ENCODE measurements at regions not wholly inside any gene's neighbourhood (a gene's known extent, or its start where the extent isn't known, plus 50 kb on each side); places are given as distances from the start of the nearest gene placed in this dataset.

- no peaks in the 10 kb centered on the region for H3K36me3 ChIP-seq (ENCODE audit: control insufficient read depth, insufficient read depth, low read length)
- no peaks in the 10 kb centered on the region for H3K27me3 ChIP-seq (ENCODE audit: control insufficient read depth, insufficient read depth, low read length)
- H3K9ac ChIP-seq (ENCODE audit: low read depth, low read length) = no peak overlapping the region
- no peaks in the 10 kb centered on the region for H3K9me3 ChIP-seq (ENCODE audit: control insufficient read depth, insufficient read depth, low read length)
- H3K27ac ChIP-seq (ENCODE audit: low read depth, low read length) = no peak overlapping the region
- no peaks in the 10 kb centered on the region for H3K4me1 ChIP-seq (ENCODE audit: control insufficient read depth, insufficient read depth, low read length)
- H3K4me3 ChIP-seq (ENCODE audit: low read depth, low read length) = no peak overlapping the region
Observed at GRCh38 chr2:18311420-18312195, 248.8 kb downstream of the RDH14 start.

- no peak overlapping the region for H3K27ac ChIP-seq (ENCODE audit: low read depth, low read length)
- H3K27me3 ChIP-seq (ENCODE audit: control insufficient read depth, insufficient read depth, low read length) = no peaks in the 10 kb centered on the region
- no peak overlapping the region for H3K9ac ChIP-seq (ENCODE audit: low read depth, low read length)
- H3K9me3 ChIP-seq (ENCODE audit: control insufficient read depth, insufficient read depth, low read length) = no peaks in the 10 kb centered on the region
- H3K36me3 ChIP-seq (ENCODE audit: control insufficient read depth, insufficient read depth, low read length) = no peaks in the 10 kb centered on the region
- H3K4me1 ChIP-seq (ENCODE audit: control insufficient read depth, insufficient read depth, low read length) = no peaks in the 10 kb centered on the region
- no peak overlapping the region for H3K4me3 ChIP-seq (ENCODE audit: low read depth, low read length)
Observed at GRCh38 chr2:18309627-18310026, 250.8 kb downstream of the RDH14 start.

- Histone ChIP-seq H3K9ac (ENCODE audit: low read depth, low read length) (no peak overlapping the region), H3K9me3 (ENCODE audit: control insufficient read depth, insufficient read depth, low read length) (no peaks in the 10 kb centered on the region), H3K4me1 (ENCODE audit: control insufficient read depth, insufficient read depth, low read length) (no peaks in the 10 kb centered on the region), H3K27ac (ENCODE audit: low read depth, low read length) (no peak overlapping the region), H3K4me3 (ENCODE audit: low read depth, low read length) (no peak overlapping the region), H3K27me3 (ENCODE audit: control insufficient read depth, insufficient read depth, low read length) (no peaks in the 10 kb centered on the region), H3K36me3 (ENCODE audit: control insufficient read depth, insufficient read depth, low read length) (no peaks in the 10 kb centered on the region)
Observed at GRCh38 chr2:18309188-18309587, 251.3 kb downstream of the RDH14 start.

- no peaks in the 10 kb centered on the region for H3K27me3 ChIP-seq (ENCODE audit: control insufficient read depth, insufficient read depth, low read length)
- H3K27ac ChIP-seq (ENCODE audit: low read depth, low read length) = no peak overlapping the region
- H3K9me3 ChIP-seq (ENCODE audit: control insufficient read depth, insufficient read depth, low read length) = no peaks in the 10 kb centered on the region
- H3K4me1 ChIP-seq (ENCODE audit: control insufficient read depth, insufficient read depth, low read length) = peaks cover 2% of the 10 kb centered on the region; the same call in 1 of the 2 replicates
- H3K4me3 ChIP-seq (ENCODE audit: low read depth, low read length) = no peak overlapping the region
- no peak overlapping the region for H3K9ac ChIP-seq (ENCODE audit: low read depth, low read length)
- H3K36me3 ChIP-seq (ENCODE audit: control insufficient read depth, insufficient read depth, low read length) = no peaks in the 10 kb centered on the region
Observed at GRCh38 chr2:18304849-18305248, 255.6 kb downstream of the RDH14 start.

- Histone ChIP-seq H3K9me3 (ENCODE audit: control insufficient read depth, insufficient read depth, low read length) (no peaks in the 10 kb centered on the region), H3K4me1 (ENCODE audit: control insufficient read depth, insufficient read depth, low read length) (peaks cover 10% of the 10 kb centered on the region; the same call in 1 of the 2 replicates), H3K36me3 (ENCODE audit: control insufficient read depth, insufficient read depth, low read length) (no peaks in the 10 kb centered on the region), H3K9ac (ENCODE audit: low read depth, low read length) (no peak overlapping the region), H3K27me3 (ENCODE audit: control insufficient read depth, insufficient read depth, low read length) (no peaks in the 10 kb centered on the region), H3K27ac (ENCODE audit: low read depth, low read length) (no peak overlapping the region), H3K4me3 (ENCODE audit: low read depth, low read length) (no peak overlapping the region)
Observed at GRCh38 chr2:18301421-18302139, 258.9 kb downstream of the RDH14 start.

GRCh38 chr2:18299423-18300212 lies 260.8 kb downstream of the RDH14 start:
- no peak overlapping the region for H3K9ac ChIP-seq (ENCODE audit: low read depth, low read length)
- no peaks in the 10 kb centered on the region for H3K27me3 ChIP-seq (ENCODE audit: control insufficient read depth, insufficient read depth, low read length)
- no peaks in the 10 kb centered on the region for H3K9me3 ChIP-seq (ENCODE audit: control insufficient read depth, insufficient read depth, low read length)
- no peak overlapping the region; the same call in 1 of the 2 replicates for H3K4me3 ChIP-seq (ENCODE audit: low read depth, low read length)
- H3K27ac ChIP-seq (ENCODE audit: low read depth, low read length) = peak overlapping the region; percentile 22
- no peaks in the 10 kb centered on the region for H3K36me3 ChIP-seq (ENCODE audit: control insufficient read depth, insufficient read depth, low read length)
- peaks cover 10% of the 10 kb centered on the region; the same call in 1 of the 2 replicates for H3K4me1 ChIP-seq (ENCODE audit: control insufficient read depth, insufficient read depth, low read length)

- Histone ChIP-seq H3K9ac (ENCODE audit: low read depth, low read length) (no peak overlapping the region), H3K9me3 (ENCODE audit: control insufficient read depth, insufficient read depth, low read length) (no peaks in the 10 kb centered on the region), H3K27ac (ENCODE audit: low read depth, low read length) (no peak overlapping the region), H3K36me3 (ENCODE audit: control insufficient read depth, insufficient read depth, low read length) (no peaks in the 10 kb centered on the region), H3K27me3 (ENCODE audit: control insufficient read depth, insufficient read depth, low read length) (no peaks in the 10 kb centered on the region), H3K4me3 (ENCODE audit: low read depth, low read length) (no peak overlapping the region), H3K4me1 (ENCODE audit: control insufficient read depth, insufficient read depth, low read length) (peaks cover 10% of the 10 kb centered on the region; the same call in 1 of the 2 replicates)
Observed at GRCh38 chr2:18297534-18298058, 262.9 kb downstream of the RDH14 start.

GRCh38 chr2:18290386-18290785 lies 270.1 kb downstream of the RDH14 start:
- no peaks in the 10 kb centered on the region for H3K36me3 ChIP-seq (ENCODE audit: control insufficient read depth, insufficient read depth, low read length)
- H3K4me1 ChIP-seq (ENCODE audit: control insufficient read depth, insufficient read depth, low read length) = no peaks in the 10 kb centered on the region
- no peaks in the 10 kb centered on the region for H3K9me3 ChIP-seq (ENCODE audit: control insufficient read depth, insufficient read depth, low read length)
- H3K27me3 ChIP-seq (ENCODE audit: control insufficient read depth, insufficient read depth, low read length) = no peaks in the 10 kb centered on the region
- H3K4me3 ChIP-seq (ENCODE audit: low read depth, low read length) = no peak overlapping the region
- no peak overlapping the region for H3K27ac ChIP-seq (ENCODE audit: low read depth, low read length)
- H3K9ac ChIP-seq (ENCODE audit: low read depth, low read length) = no peak overlapping the region

GRCh38 chr2:18286897-18287296 lies 273.6 kb downstream of the RDH14 start:
- no peak overlapping the region for H3K27ac ChIP-seq (ENCODE audit: low read depth, low read length)
- no peaks in the 10 kb centered on the region for H3K27me3 ChIP-seq (ENCODE audit: control insufficient read depth, insufficient read depth, low read length)

GRCh38 chr2:18284331-18284730 lies 276.1 kb downstream of the RDH14 start:
- Histone ChIP-seq H3K4me3 (ENCODE audit: low read depth, low read length) (no peak overlapping the region), H3K4me1 (ENCODE audit: control insufficient read depth, insufficient read depth, low read length) (no peaks in the 10 kb centered on the region), H3K27ac (ENCODE audit: low read depth, low read length) (no peak overlapping the region), H3K27me3 (ENCODE audit: control insufficient read depth, insufficient read depth, low read length) (no peaks in the 10 kb centered on the region), H3K36me3 (ENCODE audit: control insufficient read depth, insufficient read depth, low read length) (no peaks in the 10 kb centered on the region), H3K9me3 (ENCODE audit: control insufficient read depth, insufficient read depth, low read length) (no peaks in the 10 kb centered on the region), H3K9ac (ENCODE audit: low read depth, low read length) (no peak overlapping the region)

More at GRCh38 chr2:18286897-18287296, 273.6 kb downstream of the RDH14 start:
- Histone ChIP-seq H3K9me3 (ENCODE audit: control insufficient read depth, insufficient read depth, low read length) (no peaks in the 10 kb centered on the region), H3K4me3 (ENCODE audit: low read depth, low read length) (no peak overlapping the region), H3K36me3 (ENCODE audit: control insufficient read depth, insufficient read depth, low read length) (no peaks in the 10 kb centered on the region), H3K4me1 (ENCODE audit: control insufficient read depth, insufficient read depth, low read length) (no peaks in the 10 kb centered on the region), H3K9ac (ENCODE audit: low read depth, low read length) (no peak overlapping the region)

Data from HUES48 (cell line).